H1 (cell line): ENCODE measurements at regions not wholly inside any gene's neighbourhood (a gene's known extent, or its start where the extent isn't known, plus 50 kb on each side); places are given as distances from the start of the nearest gene placed in this dataset.
"Not testable (repeated sequence)": the region's sequence is repeated elsewhere in the genome, so short reads cannot be mapped to it uniquely, and the experiment has no call there.

Experiments used
- CTCF ChIA-PET: fragments of 300-600 bp; sonication (Branson Sonifier 250); formaldehyde crosslinking; loops from one replicate; lab custom pipeline; 2021; ENCODE audit not compliant: partially characterized antibody; lab: Charles Lee
- POLR2A ChIA-PET: fragments of 300-600 bp; sonication (Branson Sonifier 250); formaldehyde crosslinking; loops from one replicate; lab custom pipeline; 2021; ENCODE audit warnings: inconsistent platforms; ENCODE audit not compliant: partially characterized antibody; lab: Charles Lee
- DNase-seq, 2 experiments: peaks; one replicate each; pipeline versions ENCODE4 v3.0.0 to v3.0.0-alpha.2; 2010 to 2022; ENCODE audit warnings: low spot score in 2 of 2, low read depth in 1 of 2, mixed read lengths in 1 of 2
- FAIRE-seq: peaks from 2 replicates; lab custom pipeline; 2011; peaks lifted over from hg19 to GRCh38; lab: Jason Lieb, UNC
- H2AFZ ChIP-seq: 2 replicates; pipeline ENCODE4 v1.8.1; 2012; ENCODE audit warnings: low read length, inconsistent platforms
- H2AK5ac ChIP-seq: 2 replicates; pipeline ENCODE4 v1.6.1; 2013; ENCODE audit warnings: low read depth, low read length
- H2BK120ac ChIP-seq: replicated peaks from 2 replicates; pipeline ENCODE3; 2013; ENCODE audit warnings: low read depth, low read length, inconsistent platforms
- H2BK12ac ChIP-seq: 2 replicates; pipeline ENCODE4 v1.6.1; 2013; ENCODE audit warnings: low read depth, low read length
- H2BK15ac ChIP-seq: 2 replicates; pipeline ENCODE4 v1.6.1; 2013; ENCODE audit warnings: low read length
- H2BK20ac ChIP-seq: 2 replicates; pipeline ENCODE4 v1.6.1; 2013; ENCODE audit warnings: low read length
- H2BK5ac ChIP-seq: 2 replicates; pipeline ENCODE4 v1.6.1; 2013; ENCODE audit warnings: low read depth, low read length
- H3K14ac ChIP-seq: 2 replicates; pipeline ENCODE4 v1.6.1; 2013; ENCODE audit warnings: inconsistent platforms; ENCODE audit not compliant: insufficient read length
- H3K18ac ChIP-seq: 2 replicates; pipeline ENCODE4 v1.6.1; 2013; ENCODE audit warnings: low read length; ENCODE audit errors: extremely low read depth
- H3K23ac ChIP-seq: 2 replicates; pipeline ENCODE4 v1.6.1; 2013; ENCODE audit warnings: inconsistent platforms; ENCODE audit not compliant: insufficient read length
- H3K23me2 ChIP-seq: 2 replicates; pipeline ENCODE4 v1.6.1; 2013; ENCODE audit warnings: low read depth, low read length
- H3K27ac ChIP-seq: 2 replicates; pipeline ENCODE4 v1.6.1; 2011; ENCODE audit warnings: low read depth, low read length, inconsistent platforms
- H3K27me3 ChIP-seq, 4 experiments: replicated peaks in 1 of 4; 1 replicate in 1 of 4; 2 replicates in 3 of 4; pipeline versions ENCODE4 v1.6.1 to v1.8.1; 2011 to 2013; ENCODE audit warnings: low read length in 3 of 4, mild to moderate bottlenecking in 3 of 4, inconsistent platforms in 2 of 4, mixed read lengths in 2 of 4, moderate library complexity in 1 of 4; ENCODE audit not compliant: control insufficient read depth in 3 of 4, insufficient read depth in 3 of 4; ENCODE audit errors: extremely low read depth in 1 of 4
- H3K36me3 ChIP-seq, 4 experiments: 2 replicates each; pipeline versions ENCODE4 v1.6.1 to v1.8.1; 2011 to 2013; ENCODE audit warnings: mild to moderate bottlenecking in 4 of 4, low read length in 3 of 4, moderate library complexity in 2 of 4, control low read depth in 1 of 4, inconsistent platforms in 1 of 4; ENCODE audit not compliant: insufficient read depth in 4 of 4, control insufficient read depth in 2 of 4
- H3K4ac ChIP-seq: replicated peaks from 2 replicates; pipeline ENCODE3; 2013; ENCODE audit warnings: low read length, low read depth, mixed read lengths, inconsistent platforms; ENCODE audit not compliant: insufficient read length
- H3K4me1 ChIP-seq, 4 experiments: replicated peaks in 1 of 4; 1 replicate in 1 of 4; 2 replicates in 3 of 4; pipeline versions ENCODE4 v1.6.1 to v1.8.1; 2011 to 2013; ENCODE audit warnings: low read length in 3 of 4, inconsistent platforms in 2 of 4, mixed read lengths in 1 of 4; ENCODE audit not compliant: insufficient read depth in 4 of 4, control insufficient read depth in 3 of 4
- H3K4me2 ChIP-seq, 2 experiments: 2 replicates each; pipeline versions ENCODE4 v1.6.1 to v1.8.1; 2011 to 2013; ENCODE audit warnings: low read depth in 2 of 2, low read length in 2 of 2, control low read depth in 1 of 2, inconsistent platforms in 1 of 2, mild to moderate bottlenecking in 1 of 2; ENCODE audit not compliant: insufficient read depth in 1 of 2
- H3K4me3 ChIP-seq, 4 experiments: fragments of 200-600, 300-600 bp in 1 of 4; sonication (generic), shearing (Covaris generic), sonication (Bioruptor Twin) in 1 of 4; 2 replicates each; pipeline versions ENCODE4 v1.5.1 to v1.8.1; 2011 to 2016; ENCODE audit warnings: low read length in 4 of 4, low read depth in 3 of 4, control low read depth in 2 of 4, inconsistent platforms in 2 of 4, mild to moderate bottlenecking in 2 of 4, mixed read lengths in 1 of 4, moderate library complexity in 1 of 4; ENCODE audit not compliant: insufficient read depth in 2 of 4; ENCODE audit errors: extremely low read depth in 1 of 4
- H3K56ac ChIP-seq: replicated peaks from 2 replicates; pipeline ENCODE3; 2013; ENCODE audit warnings: low read depth, mild to moderate bottlenecking, mixed read lengths, low read length, inconsistent platforms; ENCODE audit not compliant: insufficient read length
- H3K79me1 ChIP-seq: 2 replicates; pipeline ENCODE4 v1.6.1; 2013; ENCODE audit warnings: low read depth, low read length, control low read depth
- H3K79me2 ChIP-seq, 2 experiments: 2 replicates each; pipeline versions ENCODE4 v1.6.1 to v1.8.1; 2012 to 2013; ENCODE audit warnings: low read length in 2 of 2, mild to moderate bottlenecking in 2 of 2, inconsistent platforms in 1 of 2; ENCODE audit not compliant: insufficient read depth in 2 of 2, control insufficient read depth in 1 of 2
- H3K9ac ChIP-seq, 4 experiments: replicated peaks in 1 of 4; 1 replicate in 1 of 4; 2 replicates in 3 of 4; pipeline versions ENCODE4 v1.6.1 to v1.8.1; 2011 to 2013; ENCODE audit warnings: low read depth in 3 of 4, low read length in 3 of 4, control low read depth in 2 of 4, mild to moderate bottlenecking in 2 of 4, moderate library complexity in 2 of 4, inconsistent platforms in 1 of 4; ENCODE audit errors: extremely low read depth in 1 of 4
- H3K9me3 ChIP-seq, 2 experiments: 2 replicates each; pipeline versions ENCODE4 v1.6.1 to v1.8.1; 2012 to 2013; ENCODE audit warnings: mild to moderate bottlenecking in 2 of 2, moderate library complexity in 2 of 2, control low read depth in 1 of 2, inconsistent platforms in 1 of 2, low read depth in 1 of 2, low read length in 1 of 2, mixed read lengths in 1 of 2; ENCODE audit not compliant: insufficient read depth in 2 of 2
- H4K20me1 ChIP-seq, 2 experiments: replicated peaks in 1 of 2; 2 replicates each; pipeline versions ENCODE3 to v1.8.1; 2011 to 2013; ENCODE audit warnings: inconsistent platforms in 2 of 2, low read length in 2 of 2, mild to moderate bottlenecking in 1 of 2; ENCODE audit not compliant: insufficient read depth in 2 of 2, control insufficient read depth in 1 of 2
- H4K5ac ChIP-seq: 2 replicates; pipeline ENCODE4 v1.6.1; 2013; ENCODE audit warnings: low read length, low read depth, mixed read lengths, inconsistent platforms; ENCODE audit not compliant: insufficient read length
- H4K8ac ChIP-seq: 2 replicates; pipeline ENCODE4 v1.8.0; 2013; ENCODE audit warnings: mild to moderate bottlenecking, moderate library complexity, low read length, inconsistent platforms; ENCODE audit not compliant: insufficient read depth; ENCODE audit errors: extremely low read depth
- H4K91ac ChIP-seq: replicated peaks from 2 replicates; pipeline ENCODE3; 2013; ENCODE audit warnings: low read length, mixed read lengths, inconsistent platforms; ENCODE audit not compliant: insufficient read length
- CTCF ChIP-seq, 3 experiments: IDR thresholded peaks; 1 replicate in 2 of 3; 2 replicates in 1 of 3; pipeline versions ENCODE4 v1.5.1 to v1.6.1; 2011; ENCODE audit warnings: low read length in 3 of 3, mild to moderate bottlenecking in 3 of 3, inconsistent platforms in 2 of 3, low read depth in 1 of 3, moderate library complexity in 1 of 3; ENCODE audit not compliant: insufficient read depth in 1 of 3; ENCODE audit errors: control extremely low read depth in 1 of 3
- RAD21 ChIP-seq, 2 experiments: IDR thresholded peaks in 1 of 2; conservative IDR thresholded peaks in 1 of 2; 2 replicates each; pipeline ENCODE4 v1.6.1; 2011; ENCODE audit warnings: low read depth in 2 of 2, low read length in 2 of 2, improper control_type of control experiment in 1 of 2, inconsistent platforms in 1 of 2, mild to moderate bottlenecking in 1 of 2, moderate library complexity in 1 of 2
- WGBS, 2 experiments: shearing (Covaris generic) in 1 of 2; methylation state at CpG; one replicate each; pipeline versions ENCODE4 v1.1.6 to v1.1.7; 2013 to 2015; ENCODE audit warnings: low lambda C conversion rate in 2 of 2, mixed read lengths in 2 of 2, inconsistent platforms in 1 of 2, low coverage in 1 of 2, missing lambda C conversion rate in 1 of 2; ENCODE audit not compliant: insufficient replicate concordance in 2 of 2, insufficient coverage in 1 of 2, insufficient read length in 1 of 2; ENCODE audit errors: extremely low coverage in 1 of 2, missing lambda C conversion rate in 1 of 2; 5-methylcytosine and 5-hydroxymethylcytosine counted together

DNA sequence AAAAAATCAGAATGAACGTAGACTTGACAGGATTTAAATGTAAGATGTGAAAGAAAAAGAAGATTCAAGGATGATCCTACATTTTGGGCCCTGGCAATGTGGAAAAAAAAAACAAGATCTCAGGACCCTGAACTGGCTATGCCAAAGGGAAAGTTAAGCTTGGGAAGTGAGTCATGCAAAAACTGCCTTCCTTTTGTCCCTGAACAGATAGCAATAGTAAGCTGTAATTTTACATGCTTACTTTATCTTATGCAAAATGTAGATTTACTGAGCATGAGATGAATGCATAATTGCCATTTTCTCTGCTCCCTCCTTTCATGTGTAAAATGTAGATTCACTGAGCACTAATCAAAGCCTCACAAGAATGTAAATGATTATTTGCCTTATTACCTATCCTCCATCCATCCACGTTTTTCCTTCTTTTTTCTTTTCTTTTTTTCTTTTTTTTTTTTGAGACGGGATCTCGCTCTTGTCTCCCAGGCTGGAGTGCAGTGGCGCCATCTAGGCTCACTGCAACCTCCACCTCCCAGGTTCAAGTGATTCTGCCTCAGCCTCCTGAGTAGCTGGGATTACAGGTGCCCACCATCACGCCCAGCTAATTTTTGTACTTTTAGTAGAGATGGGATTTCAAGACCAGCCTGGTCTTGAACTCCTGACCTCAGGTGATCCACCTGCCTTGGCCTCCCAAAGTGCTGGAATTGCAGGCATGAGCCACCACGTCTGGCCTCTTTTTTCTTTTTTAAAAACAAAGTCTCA is 122.7 kb upstream of the PARD3 start:
- CTCF ChIA-PET = interaction anchor here (0.6 to 2.4 kb wide), 31 partner anchors 9 to 1194 kb away, joined by 3 to 18 read pairs (median 4); no protein-coding TSS in a partner anchor

More for the DNA sequence above, 122.7 kb upstream of the PARD3 start:
- Histone ChIP-seq H3K9ac (peak overlapping the region in 1 of 4 experiments; percentile 41; a peak in 1 of 7 replicates), H2AFZ (peak overlapping the region; percentile 65)
- H2AK5ac ChIP-seq, H3K79me1 ChIP-seq, H3K27ac ChIP-seq, H4K20me1 ChIP-seq, H3K4ac ChIP-seq, FAIRE-seq, H3K4me1 ChIP-seq, H3K56ac ChIP-seq, H3K4me3 ChIP-seq, H3K14ac ChIP-seq, H4K91ac ChIP-seq, H3K18ac ChIP-seq, H2BK120ac ChIP-seq, H4K8ac ChIP-seq, H3K4me2 ChIP-seq, H2BK12ac ChIP-seq, H2BK20ac ChIP-seq, H3K36me3 ChIP-seq, H3K23ac ChIP-seq, H3K27me3 ChIP-seq, H2BK5ac ChIP-seq, H3K9me3 ChIP-seq, H3K23me2 ChIP-seq, H2BK15ac ChIP-seq, H4K5ac ChIP-seq, DNase-seq, POLR2A ChIA-PET, H3K79me2 ChIP-seq: not testable (repeated sequence)
- TF ChIP-seq RAD21 (IDR thresholded peaks at IDR 0.05 in 1 of 2, conservative IDR thresholded peaks at IDR 0.05 in 1 of 2; ENCODE audit: low read depth in 2 of 2, low read length in 2 of 2) (peak in 1 of 2 experiments; percentile 2; a peak in 1 of 4 replicates), CTCF (IDR thresholded peaks at IDR 0.05; ENCODE audit: control extremely low read depth in 1 of 3, insufficient read depth in 1 of 3, low read depth in 1 of 3, low read length in 3 of 3) (peak in 1 of 3 experiments; percentile 33; a peak in 1 of 4 replicates)
- 77% methylated on average over 3 of the region's 7 CpGs; no CpG with 5 or more reads in 1 of the 2 experiments for WGBS, 2 experiments
